ENCODE measurements at regions not wholly inside any gene's neighbourhood (a gene's known extent, or its start where the extent isn't known, plus 50 kb on each side); places are given as distances from the start of the nearest gene placed in this dataset.

DNA sequence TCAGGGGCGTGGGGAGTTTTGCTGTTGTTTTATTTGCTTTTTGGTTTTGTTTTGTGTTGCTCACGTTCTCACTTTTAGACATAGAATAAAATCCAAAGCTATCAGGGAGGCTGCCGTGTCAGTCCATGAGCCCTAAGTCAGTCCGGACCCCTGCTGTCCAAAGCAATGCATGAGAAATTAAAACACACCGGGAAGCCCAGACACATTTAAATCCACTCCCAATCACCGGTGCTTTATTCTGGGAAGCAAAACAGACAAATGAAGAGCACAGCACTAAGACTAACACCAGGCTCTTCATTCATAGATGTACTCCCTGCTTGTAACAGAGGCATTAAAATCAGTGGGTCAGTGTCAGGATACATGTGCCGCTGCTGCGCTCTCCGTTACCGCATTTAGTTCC is 180.9 kb downstream of the IRX2 start:
- no peak for DNase-seq (ENCODE audit: low read depth)

DNA sequence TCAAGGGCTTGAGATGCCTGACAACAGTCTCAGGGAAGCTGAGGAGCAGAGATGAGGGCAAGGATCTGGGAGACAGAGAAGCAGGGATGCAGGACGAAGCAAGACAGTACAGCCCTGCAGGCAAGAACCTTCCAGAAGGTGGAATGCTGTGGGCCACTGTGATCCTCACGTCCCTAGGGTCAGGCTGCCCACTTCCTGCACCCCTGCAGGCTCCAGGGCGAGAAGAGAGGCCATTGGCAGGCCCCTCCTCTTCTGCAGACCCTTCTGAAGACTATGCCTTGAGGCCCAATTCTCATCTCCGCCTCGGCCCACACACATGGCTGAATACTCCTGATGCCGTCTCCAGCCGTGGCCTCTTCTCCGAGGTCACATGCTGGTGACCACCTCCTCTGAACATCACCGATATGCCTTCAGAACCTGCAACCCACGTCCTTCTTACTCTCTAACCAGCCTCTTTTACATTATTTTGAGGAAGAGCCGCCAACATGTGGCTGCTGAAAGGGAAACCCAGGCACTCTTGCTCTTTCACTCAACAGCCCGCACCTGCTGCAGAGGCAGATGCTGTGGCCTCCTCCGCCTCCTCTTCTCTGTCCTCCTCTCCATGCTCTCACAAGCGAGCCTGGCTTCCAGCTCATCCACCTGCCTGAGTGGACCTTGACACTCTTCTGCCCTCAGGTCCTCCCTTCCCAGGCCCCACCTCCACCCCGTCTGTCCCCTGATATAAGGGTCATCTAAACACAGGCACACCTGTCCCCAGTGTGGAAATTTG is 181.5 kb downstream of the IRX2 start:
- no peak for DNase-seq (ENCODE audit: low read depth)

DNA sequence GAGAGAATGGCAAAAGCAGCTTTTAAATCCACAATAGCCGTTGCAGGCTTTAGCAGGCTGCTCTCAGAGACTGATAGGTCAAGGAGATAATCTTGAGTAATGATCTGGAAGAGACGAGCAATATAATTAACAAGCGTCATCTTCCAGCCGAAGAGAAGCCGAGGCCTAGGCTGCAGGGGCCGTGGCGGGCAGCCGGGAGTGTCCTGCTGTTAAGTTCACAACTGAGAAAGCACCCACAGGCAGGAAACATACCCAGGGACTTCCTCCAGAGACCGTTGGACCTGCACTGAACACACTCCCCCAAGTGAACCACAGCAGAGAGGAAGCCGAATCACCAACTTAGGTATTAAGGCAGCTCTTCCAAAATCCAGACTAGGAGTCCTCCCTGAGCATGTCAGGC is 182.3 kb downstream of the IRX2 start:
- no peak for DNase-seq (ENCODE audit: low read depth)

DNA sequence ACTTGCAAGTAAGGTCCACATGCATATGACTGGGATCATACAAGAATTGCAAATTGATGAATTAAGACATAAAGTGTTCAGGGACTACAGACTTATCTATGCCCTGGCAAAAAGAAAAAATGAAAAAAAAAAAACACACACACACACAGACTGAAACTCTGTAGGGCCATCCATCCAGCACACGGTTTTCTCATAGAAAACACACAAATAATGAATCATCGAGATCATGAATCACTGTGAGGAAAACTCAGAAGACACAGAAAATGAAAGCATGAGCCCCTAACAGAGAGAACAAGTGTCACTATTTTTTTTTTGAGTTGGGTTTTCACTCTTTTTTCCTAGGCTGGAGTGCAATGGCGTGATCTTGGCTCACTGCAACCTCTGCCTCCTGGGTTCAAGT is 185.2 kb downstream of the IRX2 start:
- no peak for DNase-seq (ENCODE audit: low read depth)

DNA sequence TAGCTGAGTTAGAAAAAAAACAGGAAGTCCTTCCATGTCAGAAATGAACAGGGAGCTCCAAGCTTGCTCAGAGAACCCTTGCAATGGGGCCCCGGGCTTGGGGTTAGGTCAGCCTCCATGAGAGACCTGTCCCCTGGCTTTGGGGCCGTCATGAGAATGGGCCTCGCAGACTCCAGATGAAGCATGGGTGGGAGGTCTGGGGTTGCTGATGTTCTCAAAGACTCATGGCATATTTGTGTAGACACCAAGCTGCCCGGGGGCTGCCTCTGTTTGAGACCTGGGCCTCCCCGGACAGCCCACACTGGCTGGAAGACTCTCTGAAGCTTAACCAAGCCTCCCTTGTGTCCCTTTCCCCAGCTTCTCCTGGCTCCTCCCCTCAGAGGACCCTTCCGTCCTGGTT is 186.3 kb downstream of the IRX2 start:
- DNase-seq (ENCODE audit: low read depth): no peak

DNA sequence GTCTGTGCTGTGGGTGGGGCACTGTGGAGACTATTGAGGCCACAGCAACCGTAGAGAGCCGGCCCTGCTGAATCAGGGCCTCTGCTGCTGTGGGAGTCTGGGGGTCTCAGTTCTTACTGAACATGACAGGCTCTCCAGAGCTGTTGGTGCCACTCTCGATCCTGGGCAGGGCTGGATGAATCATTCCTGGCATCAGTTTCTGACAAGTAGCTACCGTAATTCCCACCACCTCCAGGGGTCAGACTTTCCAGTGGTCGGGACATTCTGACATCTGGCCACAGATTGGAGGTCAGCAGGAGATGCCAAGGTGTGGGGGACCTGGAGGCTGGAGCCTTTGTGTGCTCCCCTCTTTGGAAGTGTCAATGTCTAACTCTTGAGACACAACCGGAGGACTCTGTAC is 188.4 kb downstream of the IRX2 start:
- DNase-seq (ENCODE audit: low read depth): no peak

DNA sequence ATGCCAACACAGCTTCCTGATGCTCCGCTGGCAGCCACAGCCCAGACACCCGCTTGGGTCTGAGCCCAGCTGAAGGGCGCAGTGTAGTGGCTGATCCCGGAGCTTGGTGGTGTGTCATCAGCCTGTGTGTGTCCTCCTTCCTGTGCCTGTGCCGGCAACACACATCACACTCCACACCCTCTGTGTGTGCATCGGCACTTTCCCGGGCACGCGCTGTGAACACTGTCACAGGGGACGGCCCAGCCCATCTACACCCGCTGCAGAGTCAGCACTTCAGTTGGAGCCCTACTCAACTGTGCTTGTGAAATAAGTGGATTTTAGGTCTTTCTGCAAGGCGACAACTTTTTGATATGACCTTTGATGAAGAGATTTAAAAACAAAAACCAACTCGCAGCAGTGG is 189.4 kb downstream of the IRX2 start:
- no peak for DNase-seq (ENCODE audit: low read depth)

DNA sequence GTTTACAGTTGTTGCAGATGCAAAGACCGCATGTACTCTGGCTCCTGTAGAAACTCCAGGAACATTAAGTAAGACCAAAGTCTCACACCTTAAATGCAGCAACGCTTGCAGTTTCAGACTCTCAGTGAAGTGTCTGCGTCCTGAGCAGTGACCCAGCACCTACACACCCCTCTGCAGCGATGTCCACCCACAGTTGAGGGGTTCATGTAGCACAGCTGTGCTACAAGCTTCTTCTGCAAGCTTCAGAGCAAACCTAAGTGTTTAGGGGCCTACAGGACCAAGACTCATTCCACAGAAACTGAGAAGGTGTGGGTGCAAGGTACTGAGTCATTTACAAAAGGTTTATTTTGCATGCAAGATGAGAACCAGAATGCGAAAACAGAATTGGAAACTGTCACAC is 191.0 kb downstream of the IRX2 start:
- no peak for DNase-seq (ENCODE audit: low read depth)

DNA sequence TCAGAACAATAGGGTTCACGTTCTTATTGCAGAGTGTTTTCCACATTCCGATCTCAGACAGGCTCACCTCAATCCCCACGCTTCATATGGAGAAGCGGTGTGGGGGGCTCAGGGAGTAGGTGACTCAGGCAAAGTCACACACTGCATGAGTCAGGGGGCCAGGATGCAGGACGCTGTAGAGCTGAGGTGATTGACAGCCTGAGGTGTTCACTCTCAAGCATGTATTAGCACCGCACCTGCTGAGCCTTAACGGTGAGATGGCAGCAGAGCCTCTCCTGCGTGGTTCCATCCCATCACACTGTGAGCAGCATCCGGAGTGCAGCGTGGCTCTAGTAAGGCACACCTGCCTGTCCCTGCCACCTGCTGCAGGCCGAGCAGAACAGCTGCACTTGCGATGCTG is 194.0 kb downstream of the IRX2 start:
- no peak for DNase-seq (ENCODE audit: low read depth)

DNA sequence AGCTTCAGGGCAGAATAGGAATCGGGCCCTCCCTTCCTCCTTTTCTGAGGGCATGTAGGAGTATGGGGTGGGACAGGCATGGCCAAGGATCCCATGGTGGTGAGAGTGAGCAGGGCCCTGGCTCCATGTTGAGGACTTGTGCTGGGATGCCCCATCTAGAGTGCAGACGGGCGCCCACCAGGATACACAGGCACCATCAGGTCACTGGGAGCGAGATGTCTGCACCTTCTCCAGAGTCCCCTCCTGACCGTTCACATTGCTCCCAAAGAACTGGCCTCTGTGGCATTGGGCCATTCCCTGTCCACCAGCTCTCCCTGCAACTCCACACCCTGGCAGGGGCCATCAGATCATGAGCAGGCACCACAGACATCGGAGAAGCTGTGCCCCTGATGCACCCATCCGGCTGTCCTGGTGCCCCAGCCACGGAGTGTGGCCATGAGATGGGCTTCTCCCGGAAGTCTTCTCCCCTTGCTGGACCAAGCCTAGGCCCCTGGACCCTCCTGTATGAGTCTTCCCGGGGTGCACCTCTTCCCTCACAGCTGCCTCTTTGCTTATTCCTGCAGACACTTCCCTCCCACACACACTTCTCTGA is 195.0 kb downstream of the IRX2 start:
- DNase-seq (ENCODE audit: low read depth): no peak

DNA sequence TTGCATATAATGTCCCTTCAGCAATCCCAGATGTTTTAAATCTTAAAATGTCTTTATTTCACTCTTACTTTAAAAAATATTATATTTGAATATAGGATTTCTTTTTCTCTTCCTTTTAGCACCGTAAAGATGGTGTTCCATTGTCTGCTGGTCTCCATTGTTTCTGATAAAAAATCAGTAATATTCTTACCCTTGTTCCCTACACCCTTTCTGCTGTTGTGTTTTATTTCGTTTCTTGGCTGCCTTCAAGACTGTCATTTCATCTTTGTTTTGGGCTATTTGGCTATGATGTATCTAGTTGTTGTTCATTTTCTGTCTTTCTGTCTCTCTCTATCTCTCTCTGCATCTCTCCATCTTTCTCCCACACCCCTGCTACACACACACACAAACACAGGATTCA is 197.9 kb downstream of the IRX2 start:
- no peak for DNase-seq (ENCODE audit: low read depth)

DNA sequence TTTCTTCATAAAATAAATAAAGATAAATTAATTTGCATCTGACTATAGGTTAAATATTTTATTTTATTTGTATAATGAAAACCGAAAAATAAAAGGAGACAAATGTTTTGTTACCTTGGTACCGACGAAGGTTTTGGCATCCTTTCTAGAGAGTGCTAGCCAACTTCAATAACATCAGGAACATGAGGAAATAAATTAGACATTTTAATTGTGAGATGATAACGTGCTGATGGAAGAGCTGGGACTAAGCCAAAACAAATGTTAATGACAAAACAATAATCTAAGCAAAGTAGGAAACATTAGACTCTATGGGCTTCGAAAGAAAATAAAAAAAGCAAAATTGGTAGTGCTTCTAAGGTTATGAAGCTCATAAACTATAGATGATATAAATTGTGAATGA is 201.0 kb downstream of the IRX2 start:
- DNase-seq (ENCODE audit: low read depth): no peak

DNA sequence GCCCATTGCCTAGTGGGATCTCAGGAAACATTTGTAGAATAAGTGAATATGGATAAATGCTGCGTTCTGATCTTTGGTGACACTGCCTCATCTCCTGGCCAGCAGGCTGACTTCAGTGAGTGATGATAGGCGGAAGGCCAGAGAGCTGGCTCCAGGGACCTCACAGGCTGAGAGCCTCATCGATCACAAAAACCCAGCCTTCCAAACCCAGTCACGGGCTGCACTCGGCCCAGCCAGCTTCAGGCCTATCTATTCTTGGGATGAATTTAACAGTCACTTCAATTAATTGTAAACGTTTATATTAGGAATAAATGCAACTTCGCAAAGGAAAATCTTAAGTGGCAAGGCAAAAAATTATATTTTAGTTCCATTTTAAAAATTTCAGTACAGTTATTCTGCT is 201.6 kb downstream of the IRX2 start:
- no peak for DNase-seq (ENCODE audit: low read depth)

DNA sequence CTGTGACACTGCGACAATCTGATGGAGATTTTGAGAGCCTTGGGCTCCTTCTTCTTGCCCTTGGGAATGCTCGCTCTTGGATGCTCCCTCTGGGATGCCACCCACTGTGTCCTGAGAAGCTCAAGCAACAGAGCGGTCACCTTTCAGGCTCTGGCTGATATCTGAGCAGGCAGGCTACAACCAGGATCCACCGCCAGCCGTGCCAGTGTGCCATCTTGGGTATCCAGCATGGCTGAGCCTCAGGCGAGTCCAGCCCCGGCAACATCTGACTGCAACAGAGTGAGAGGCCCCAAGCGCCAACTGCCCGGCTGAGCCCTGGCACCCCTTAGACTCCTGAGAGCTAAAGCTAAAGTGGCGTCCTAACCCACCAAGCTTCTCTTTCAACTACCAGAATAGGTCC is 202.1 kb downstream of the IRX2 start:
- no peak for DNase-seq (ENCODE audit: low read depth)

DNA sequence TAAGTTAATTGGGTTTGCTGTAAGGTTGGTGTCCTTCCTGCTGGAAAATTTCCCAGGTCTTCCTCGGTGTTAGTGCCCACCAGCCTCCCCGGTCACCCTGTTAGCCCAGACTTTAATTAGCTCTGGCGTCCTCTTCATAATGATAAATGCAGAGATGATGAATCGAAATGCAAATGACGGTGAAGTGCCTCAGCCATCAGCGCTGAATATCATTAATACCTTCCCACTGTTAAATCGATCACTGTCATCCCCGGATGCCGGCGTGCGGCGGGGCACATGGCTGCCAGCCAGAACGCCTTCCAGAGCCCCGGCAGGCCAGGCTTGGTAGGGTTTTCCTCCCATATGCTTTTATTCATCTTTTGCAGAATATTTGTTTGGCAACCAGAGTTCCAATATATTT is 204.5 kb downstream of the IRX2 start:
- no peak for DNase-seq (ENCODE audit: low read depth)

DNA sequence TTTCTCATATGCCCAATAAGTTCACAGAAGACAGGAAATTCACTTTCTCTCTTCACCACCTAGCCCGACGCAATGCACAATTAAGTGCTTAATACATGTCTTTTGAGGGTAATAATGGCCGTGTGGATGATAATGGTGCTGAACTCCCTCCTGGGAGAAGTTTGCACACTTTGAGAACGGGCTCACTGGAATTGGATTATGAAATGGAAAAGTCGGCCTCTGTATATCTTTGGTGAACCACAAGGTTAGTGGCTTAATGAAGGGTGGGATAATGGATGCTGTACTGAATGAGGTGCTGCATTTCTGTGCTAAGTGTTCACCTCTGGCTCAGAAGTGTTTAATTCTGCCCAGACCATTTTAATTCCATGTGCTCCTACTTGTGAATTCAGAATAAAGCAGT is 207.5 kb downstream of the IRX2 start:
- DNase-seq (ENCODE audit: low read depth): no peak

DNA sequence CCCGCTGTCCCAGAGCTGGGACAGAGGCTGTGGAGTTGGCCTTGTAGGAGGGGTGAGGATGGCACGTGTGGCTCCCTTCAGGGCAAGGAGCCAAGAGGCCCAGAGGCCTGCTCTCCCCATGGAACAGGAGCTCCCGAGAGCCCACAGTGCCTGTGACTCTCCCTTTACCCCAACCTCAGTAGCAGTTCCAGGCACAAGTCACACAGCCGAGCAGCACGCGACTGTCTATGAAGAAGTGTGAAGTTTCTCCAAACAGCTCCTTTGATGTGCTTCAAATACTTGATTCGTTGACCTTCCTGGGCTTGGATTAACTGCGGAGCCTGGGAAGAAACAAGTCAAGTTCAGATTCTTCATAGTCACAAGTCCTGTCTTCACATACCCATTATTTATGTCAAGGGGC is 208.7 kb downstream of the IRX2 start:
- DNase-seq (ENCODE audit: low read depth): no peak

DNA sequence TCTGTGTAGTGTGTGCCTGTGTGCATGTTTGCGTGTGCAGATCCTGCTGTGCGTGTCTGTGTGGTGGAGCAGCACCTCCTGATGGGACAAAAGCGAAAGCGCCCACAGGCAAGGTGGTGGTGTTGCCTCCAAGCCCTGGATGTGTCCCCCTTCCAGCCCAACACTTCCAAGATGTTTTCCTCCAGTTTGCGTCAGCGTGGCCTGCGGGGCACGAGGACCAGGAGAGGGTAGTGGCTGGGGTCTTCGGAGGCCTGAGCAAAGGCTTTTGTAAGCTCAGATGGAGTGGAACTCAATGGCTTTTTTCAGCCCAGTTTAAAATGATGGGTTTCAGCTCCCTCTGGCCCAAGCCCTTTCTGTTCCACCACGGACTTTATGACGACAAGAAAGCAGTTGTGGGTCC is 209.5 kb downstream of the IRX2 start:
- no peak for DNase-seq (ENCODE audit: low read depth)

DNA sequence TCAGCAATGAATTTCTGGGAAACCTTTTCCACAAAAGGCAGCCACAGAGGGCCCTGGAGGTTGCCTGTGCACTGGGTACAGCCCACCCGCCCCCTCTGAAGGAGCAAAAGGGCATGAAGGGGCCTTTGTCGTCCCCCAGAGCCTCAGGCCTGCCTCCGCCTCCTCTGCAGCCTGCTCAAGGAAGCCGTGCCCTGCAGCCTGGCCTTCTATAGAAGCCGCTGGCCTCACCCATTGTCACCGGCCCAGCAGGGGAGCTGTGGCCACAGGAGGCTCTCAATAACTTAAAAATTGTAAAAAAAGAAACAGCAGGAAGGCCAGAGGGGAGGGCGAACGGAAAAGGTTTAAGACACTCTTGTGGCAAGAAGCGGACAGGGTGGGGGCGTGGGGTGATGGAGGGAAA is 213.3 kb downstream of the IRX2 start:
- no peak for DNase-seq (ENCODE audit: low read depth)

DNA sequence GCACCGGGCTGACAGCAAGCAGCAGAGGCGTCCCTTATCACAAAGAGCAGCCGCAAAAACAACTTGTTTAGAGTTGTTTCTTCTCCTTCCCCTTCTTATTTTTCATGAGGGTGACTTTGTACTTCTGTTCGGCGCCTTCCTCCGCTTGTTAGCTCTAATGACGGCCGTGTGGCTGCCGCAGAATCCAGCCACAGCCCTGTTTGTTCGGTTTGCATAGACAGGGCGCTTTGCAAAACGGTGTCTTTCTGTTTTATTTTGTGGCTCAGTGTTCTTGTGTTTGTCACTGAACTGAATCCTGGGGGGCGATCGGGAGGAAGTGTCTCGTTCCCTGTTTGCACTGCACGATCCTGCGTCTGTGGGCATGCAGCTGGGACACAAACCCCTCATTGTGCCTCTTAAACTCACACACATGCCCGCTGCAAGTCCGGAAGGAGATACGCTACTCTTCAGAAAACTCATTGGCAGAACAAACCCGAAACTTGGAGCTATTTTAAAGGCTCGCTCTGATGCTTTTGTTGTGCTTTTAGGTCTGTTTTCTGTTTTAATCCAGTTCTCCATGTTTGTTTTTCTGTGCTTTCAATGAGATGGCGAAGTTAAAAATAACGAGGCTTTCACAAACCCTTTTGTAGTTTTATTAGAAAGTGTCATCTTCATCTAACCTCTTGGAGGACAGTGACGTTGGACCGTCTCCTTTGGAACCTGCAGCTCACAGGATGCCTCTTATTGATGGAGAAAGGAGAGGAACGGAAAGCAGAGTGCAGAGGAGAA is 213.9 kb downstream of the IRX2 start:
- no peak for DNase-seq (ENCODE audit: low read depth)

DNA sequence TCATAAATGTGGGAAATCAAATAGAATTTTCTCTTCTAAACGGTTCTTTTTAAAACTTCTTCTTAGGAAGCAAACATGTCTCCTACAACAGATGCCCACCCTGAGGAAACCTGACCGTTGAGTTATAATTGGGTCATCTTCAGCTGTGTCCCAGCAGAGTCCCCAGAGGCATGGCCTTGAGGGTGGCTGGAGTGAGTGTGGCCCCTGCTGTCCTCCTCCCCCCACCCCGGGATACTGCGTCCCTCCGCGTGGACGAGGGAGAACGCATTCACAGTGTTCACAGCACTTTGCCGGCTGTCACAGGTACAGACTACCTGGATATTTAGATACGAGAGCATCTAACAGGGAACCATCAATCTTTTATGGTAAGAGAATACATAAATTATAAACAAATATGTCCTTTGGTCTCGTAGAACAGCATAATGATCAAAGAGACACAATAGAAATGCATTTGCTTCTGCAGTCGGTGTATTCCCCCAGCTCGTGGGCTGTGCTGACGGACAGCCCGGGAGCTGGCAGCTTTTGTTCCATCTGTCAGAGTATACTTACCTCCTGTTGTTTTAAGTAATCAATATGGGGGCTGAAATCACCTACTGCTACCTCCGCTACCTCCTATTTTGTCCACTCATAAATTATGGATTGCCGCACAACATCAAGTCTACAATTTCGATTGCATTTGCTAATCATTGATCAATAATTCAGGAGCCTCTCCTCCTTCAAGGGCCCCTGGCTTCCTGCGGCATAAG is 214.7 kb downstream of the IRX2 start:
- no peak for DNase-seq (ENCODE audit: low read depth)

DNA sequence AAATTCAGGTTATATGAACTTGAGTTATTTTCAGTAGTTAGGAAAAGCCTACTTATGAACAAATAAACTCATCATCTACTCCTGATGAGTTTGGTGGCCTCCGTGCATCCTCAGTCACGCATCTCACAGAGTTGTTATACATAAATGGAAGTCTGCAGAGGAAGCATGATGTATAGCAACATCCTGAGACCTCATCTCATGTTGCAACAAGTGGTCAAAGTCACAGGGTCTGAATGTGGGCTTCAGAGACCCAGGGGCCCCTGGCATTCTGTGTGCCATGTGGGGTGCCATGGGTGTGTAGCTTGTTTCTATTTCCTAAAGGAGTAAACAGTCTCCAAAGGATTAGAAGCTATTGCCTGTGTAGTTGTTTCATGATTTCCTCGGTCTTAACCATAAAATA is 216.5 kb downstream of the IRX2 start:
- no peak for DNase-seq (ENCODE audit: low read depth)

All from myocyte (in vitro differentiated cells).